SK-N-SH (cell line): ENCODE measurements at regions not wholly inside any gene's neighbourhood (a gene's known extent, or its start where the extent isn't known, plus 50 kb on each side); places are given as distances from the start of the nearest gene placed in this dataset.
A peak's percentile ranks its signal among the peaks of the same experiment; 100 is the strongest.

Source experiments
- CTCF ChIA-PET: fragments of 300-600, 350-600 bp; formaldehyde crosslinking; extraction: SDS; loops from one replicate; lab custom pipeline; 2021; lab: Yijun Ruan, JAX
- POLR2A ChIA-PET: fragments of 350-600 bp; sonication (Branson Sonifier 250); formaldehyde crosslinking; extraction: SDS; loops from one replicate; lab custom pipeline; 2020; ENCODE audit warnings: antibody characterized with exemption, inconsistent platforms; lab: Yijun Ruan, JAX
- DNase-seq: peaks from one replicate; pipeline ENCODE4 v3.0.0; 2012
- H2AFZ ChIP-seq: fragments of 200-600 bp; sonication (generic); 2 replicates; pipeline ENCODE4 v1.8.1; 2016; ENCODE audit warnings: antibody characterized with exemption, mild to moderate bottlenecking, low read depth
- H3F3A ChIP-seq: fragments of 200-600 bp; sonication (generic); replicated peaks from 2 replicates; pipeline ENCODE3; 2016; ENCODE audit warnings: antibody characterized with exemption, mild to moderate bottlenecking; ENCODE audit not compliant: insufficient read depth
- H3K27ac ChIP-seq, 2 experiments: fragments of 200-500 bp in 1 of 2; fragments of 200-600 bp in 1 of 2; sonication (Bioruptor generic) in 1 of 2; sonication (generic), shearing (Covaris generic) in 1 of 2; 2 replicates each; pipeline versions ENCODE4 v1.5.1 to v1.6.1; 2014 to 2016; ENCODE audit warnings: low read depth in 2 of 2, inconsistent platforms in 1 of 2, low read length in 1 of 2, mild to moderate bottlenecking in 1 of 2, mixed read lengths in 1 of 2
- H3K27me3 ChIP-seq: fragments of 200-600 bp; sonication (generic), shearing (Covaris generic); 2 replicates; pipeline ENCODE4 v1.6.1; 2016; ENCODE audit warnings: mixed run types; ENCODE audit not compliant: insufficient read depth
- H3K36me3 ChIP-seq, 2 experiments: fragments of 200-500 bp in 1 of 2; fragments of 200-600 bp in 1 of 2; sonication (Bioruptor generic) in 1 of 2; sonication (generic) in 1 of 2; replicated peaks in 1 of 2; 2 replicates each; pipeline versions ENCODE3 to v1.5.1; 2014 to 2016; ENCODE audit warnings: low read length in 1 of 2, mild to moderate bottlenecking in 1 of 2; ENCODE audit not compliant: insufficient read depth in 2 of 2, control insufficient read depth in 1 of 2
- H3K4me1 ChIP-seq, 2 experiments: fragments of 200-500 bp in 1 of 2; fragments of 200-600 bp in 1 of 2; sonication (Bioruptor generic) in 1 of 2; sonication (generic), shearing (Covaris generic) in 1 of 2; 2 replicates each; pipeline versions ENCODE4 v1.5.1 to v1.6.1; 2014 to 2016; ENCODE audit warnings: low read depth in 1 of 2, low read length in 1 of 2, mixed run types in 1 of 2; ENCODE audit not compliant: insufficient read depth in 2 of 2, control insufficient read depth in 1 of 2
- H3K4me2 ChIP-seq: fragments of 200-600 bp; sonication (generic), shearing (Covaris generic); 2 replicates; pipeline ENCODE4 v1.6.1; 2017; ENCODE audit warnings: mixed run types
- H3K4me3 ChIP-seq, 2 experiments: fragments of 200-500 bp in 1 of 2; fragments of 200-600 bp in 1 of 2; sonication (Bioruptor generic) in 1 of 2; sonication (generic), shearing (Covaris generic) in 1 of 2; 2 replicates each; pipeline versions ENCODE4 v1.5.1 to v1.8.1; 2014 to 2016; ENCODE audit warnings: low read depth in 2 of 2, inconsistent platforms in 1 of 2, low read length in 1 of 2, mild to moderate bottlenecking in 1 of 2, mixed read lengths in 1 of 2, moderate library complexity in 1 of 2
- H3K79me2 ChIP-seq: fragments of 200-600 bp; sonication (generic); 2 replicates; pipeline ENCODE4 v1.8.1; 2017; ENCODE audit warnings: mild to moderate bottlenecking; ENCODE audit not compliant: insufficient read depth
- H3K9ac ChIP-seq: fragments of 200-600 bp; sonication (generic); 2 replicates; pipeline ENCODE4 v1.6.1; 2017; ENCODE audit warnings: mixed run types
- H3K9me2 ChIP-seq: fragments of 200-600 bp; sonication (generic); 2 replicates; pipeline ENCODE4 v1.6.1; 2017; ENCODE audit warnings: mixed run types
- H3K9me3 ChIP-seq: fragments of 200-600 bp; sonication (generic); 2 replicates; pipeline ENCODE4 v1.6.1; 2017; ENCODE audit warnings: mixed run types, mild to moderate bottlenecking, moderate library complexity
- H4K20me1 ChIP-seq: fragments of 200-600 bp; sonication (generic); 2 replicates; pipeline ENCODE4 v1.6.1; 2017; ENCODE audit warnings: mild to moderate bottlenecking, mixed run types; ENCODE audit not compliant: insufficient read depth
- CHD2 ChIP-seq: fragments of 150-350 bp; IDR thresholded peaks from 2 replicates; pipeline ENCODE4 v1.6.1; 2018; ENCODE audit warnings: low read length; ENCODE audit not compliant: partially characterized antibody
- EP300 ChIP-seq, 2 experiments: IDR thresholded peaks; 2 replicates each; pipeline versions ENCODE4 v1.4.0 to v1.6.1; 2012; ENCODE audit warnings: borderline replicate concordance in 1 of 2, low read depth in 1 of 2, low read length in 1 of 2
- FOSL2 ChIP-seq: IDR thresholded peaks from 2 replicates; pipeline ENCODE4 v1.4.0; 2012; ENCODE audit warnings: low read depth, mild to moderate bottlenecking, moderate library complexity, borderline replicate concordance
- FOXJ3 ChIP-seq: sonication (generic); formaldehyde crosslinking; IDR thresholded peaks from 2 replicates; pipeline ENCODE4 v1.5.1; 2020; ENCODE audit warnings: mild to moderate bottlenecking, missing genetic modification reagents
- GABPA ChIP-seq: IDR thresholded peaks from 2 replicates; pipeline ENCODE4 v1.4.0; 2012; ENCODE audit warnings: low read depth, mild to moderate bottlenecking
- MEF2A ChIP-seq: IDR thresholded peaks from 2 replicates; pipeline ENCODE4 v1.4.0; 2012; ENCODE audit warnings: low read depth, borderline replicate concordance
- NFIC ChIP-seq: IDR thresholded peaks from 2 replicates; pipeline ENCODE4 v1.4.0; 2012; ENCODE audit warnings: borderline replicate concordance
- NRF1 ChIP-seq: IDR thresholded peaks from 2 replicates; pipeline ENCODE4 v1.6.1; 2012; ENCODE audit warnings: low read depth, mild to moderate bottlenecking, low read length
- RFX5 ChIP-seq: IDR thresholded peaks from 2 replicates; pipeline ENCODE4 v1.6.1; 2012; ENCODE audit warnings: mild to moderate bottlenecking, improper control_type of control experiment, low read length
- SMC3 ChIP-seq: IDR thresholded peaks from 2 replicates; pipeline ENCODE4 v1.6.1; 2012; ENCODE audit warnings: low read depth, low read length, improper control_type of control experiment
- TAF1 ChIP-seq: IDR thresholded peaks from 2 replicates; pipeline ENCODE4 v1.6.1; 2012; ENCODE audit warnings: low read depth, mild to moderate bottlenecking, low read length, moderate library complexity, borderline replicate concordance
- WGBS: methylation state at CpG from one replicate; pipeline ENCODE4 v1.1.6; 2017; ENCODE audit warnings: low lambda C conversion rate; 5-methylcytosine and 5-hydroxymethylcytosine counted together
- TF ChIP-seq, protein P1 (sequence below): fragments of 200-600 bp; sonication (generic); IDR thresholded peaks from 2 replicates; pipeline ENCODE4 v1.6.1; 2017; ENCODE audit warnings: antibody characterized with exemption, mild to moderate bottlenecking, moderate library complexity
- TF ChIP-seq, protein P2 (sequence below): IDR thresholded peaks from 2 replicates; pipeline ENCODE4; 2012
- TF ChIP-seq, protein P3 (sequence below): IDR thresholded peaks from 2 replicates; pipeline ENCODE4 v1.4.0; 2012; ENCODE audit warnings: low read depth, borderline replicate concordance
- TF ChIP-seq, protein P4 (sequence below): fragments of 150-350 bp; IDR thresholded peaks from 2 replicates; pipeline ENCODE4 v1.6.1; 2017; ENCODE audit warnings: antibody characterized with exemption, low read length, low read depth, borderline replicate concordance

DNA sequence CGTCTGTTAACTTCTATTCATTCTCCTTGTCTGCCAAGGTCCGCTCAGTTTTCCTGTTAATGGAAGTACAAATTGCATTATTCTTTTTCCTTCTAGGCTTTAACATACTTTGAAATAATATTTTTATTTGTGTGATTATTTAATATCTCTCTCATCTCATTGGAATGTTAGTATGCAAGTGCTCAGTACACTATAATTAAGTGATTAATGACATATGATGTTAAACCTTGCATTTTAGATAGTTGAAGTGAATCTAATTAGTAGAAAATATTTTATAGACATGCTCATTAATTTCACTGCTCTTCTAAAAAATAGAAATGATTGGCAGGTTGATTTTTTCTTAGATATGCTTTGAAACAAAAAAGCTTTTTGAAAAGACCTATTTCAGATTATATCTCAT, 1079.8 kb downstream of the RAPGEF2 start:
- no peaks in the 10 kb centered on the region for H3K9me2 ChIP-seq
- no peaks in the 10 kb centered on the region for H3F3A ChIP-seq
- H3K9me3 ChIP-seq, result no peaks in the 10 kb centered on the region
- no peaks in the 10 kb centered on the region for H3K27me3 ChIP-seq
- POLR2A ChIA-PET, result no interaction called here
- no peaks in the 10 kb centered on the region for H3K36me3 ChIP-seq
- H3K4me2 ChIP-seq, result no peak overlapping the region
- no peak overlapping the region for H3K4me3 ChIP-seq
- no peaks in the 10 kb centered on the region for H3K4me1 ChIP-seq
- 19% methylated on average over 2 of the region's 2 CpGs for WGBS
- H4K20me1 ChIP-seq, result no peaks in the 10 kb centered on the region
- H3K79me2 ChIP-seq, result no peaks in the 10 kb centered on the region
- no peak for TF ChIP-seq GABPA
- no peak for TF ChIP-seq NRF1
- no peak for TF ChIP-seq TAF1
- no peak for TF ChIP-seq FOXJ3 (CRISPR knock-in tag)
- TF ChIP-seq, protein P1, sequence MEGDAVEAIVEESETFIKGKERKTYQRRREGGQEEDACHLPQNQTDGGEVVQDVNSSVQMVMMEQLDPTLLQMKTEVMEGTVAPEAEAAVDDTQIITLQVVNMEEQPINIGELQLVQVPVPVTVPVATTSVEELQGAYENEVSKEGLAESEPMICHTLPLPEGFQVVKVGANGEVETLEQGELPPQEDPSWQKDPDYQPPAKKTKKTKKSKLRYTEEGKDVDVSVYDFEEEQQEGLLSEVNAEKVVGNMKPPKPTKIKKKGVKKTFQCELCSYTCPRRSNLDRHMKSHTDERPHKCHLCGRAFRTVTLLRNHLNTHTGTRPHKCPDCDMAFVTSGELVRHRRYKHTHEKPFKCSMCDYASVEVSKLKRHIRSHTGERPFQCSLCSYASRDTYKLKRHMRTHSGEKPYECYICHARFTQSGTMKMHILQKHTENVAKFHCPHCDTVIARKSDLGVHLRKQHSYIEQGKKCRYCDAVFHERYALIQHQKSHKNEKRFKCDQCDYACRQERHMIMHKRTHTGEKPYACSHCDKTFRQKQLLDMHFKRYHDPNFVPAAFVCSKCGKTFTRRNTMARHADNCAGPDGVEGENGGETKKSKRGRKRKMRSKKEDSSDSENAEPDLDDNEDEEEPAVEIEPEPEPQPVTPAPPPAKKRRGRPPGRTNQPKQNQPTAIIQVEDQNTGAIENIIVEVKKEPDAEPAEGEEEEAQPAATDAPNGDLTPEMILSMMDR, result no peak
- TF ChIP-seq MEF2A, result no peak
- TF ChIP-seq FOSL2, result no peak
- no peak for TF ChIP-seq SMC3
- TF ChIP-seq, protein P2, sequence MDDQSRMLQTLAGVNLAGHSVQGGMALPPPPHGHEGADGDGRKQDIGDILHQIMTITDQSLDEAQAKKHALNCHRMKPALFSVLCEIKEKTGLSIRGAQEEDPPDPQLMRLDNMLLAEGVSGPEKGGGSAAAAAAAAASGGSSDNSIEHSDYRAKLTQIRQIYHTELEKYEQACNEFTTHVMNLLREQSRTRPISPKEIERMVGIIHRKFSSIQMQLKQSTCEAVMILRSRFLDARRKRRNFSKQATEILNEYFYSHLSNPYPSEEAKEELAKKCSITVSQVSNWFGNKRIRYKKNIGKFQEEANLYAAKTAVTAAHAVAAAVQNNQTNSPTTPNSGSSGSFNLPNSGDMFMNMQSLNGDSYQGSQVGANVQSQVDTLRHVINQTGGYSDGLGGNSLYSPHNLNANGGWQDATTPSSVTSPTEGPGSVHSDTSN, result no peak
- no peak for TF ChIP-seq CHD2
- H3K27ac ChIP-seq, result no peak overlapping the region
- CTCF ChIA-PET, result no interaction called here
- H2AFZ ChIP-seq, result no peak overlapping the region
- H3K9ac ChIP-seq, result no peak overlapping the region
- no peak for DNase-seq

DNA sequence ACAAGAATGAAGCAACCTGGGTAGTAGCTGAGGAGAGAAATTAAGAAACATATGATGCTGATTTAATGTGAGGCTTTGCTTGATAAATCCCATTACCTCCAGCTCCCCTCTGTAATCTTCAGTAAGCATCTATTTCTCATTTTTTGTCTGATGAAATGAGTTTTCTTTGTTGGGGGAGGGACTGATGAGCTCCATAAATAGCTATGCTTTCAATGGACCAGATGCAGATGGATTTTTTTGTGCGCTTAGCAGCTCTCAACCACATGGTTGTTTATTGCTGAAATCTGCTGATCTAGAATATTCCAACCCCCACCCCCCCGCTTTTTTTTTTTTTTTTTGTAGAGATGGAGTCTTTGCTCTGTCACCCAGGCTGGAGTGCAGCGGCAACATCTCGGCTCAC, 1082.0 kb downstream of the RAPGEF2 start:
- Histone ChIP-seq H3K4me3 (no peak overlapping the region), H3K4me1 (no peaks in the 10 kb centered on the region), H3K9ac (no peak overlapping the region), H3K9me2 (no peaks in the 10 kb centered on the region), H3K79me2 (no peaks in the 10 kb centered on the region), H3K36me3 (no peaks in the 10 kb centered on the region), H4K20me1 (no peaks in the 10 kb centered on the region), H2AFZ (no peak overlapping the region), H3K27ac (no peak overlapping the region), H3K4me2 (no peak overlapping the region), H3K27me3 (no peaks in the 10 kb centered on the region), H3K9me3 (no peaks in the 10 kb centered on the region), H3F3A (no peaks in the 10 kb centered on the region)
- WGBS, result 48% methylated on average over 4 of the region's 4 CpGs
- DNase-seq, result peak; percentile 3
- POLR2A ChIA-PET, result no interaction called here
- CTCF ChIA-PET, result no interaction called here
- TF ChIP-seq EP300 (IDR thresholded peaks at IDR 0.05; ENCODE audit: borderline replicate concordance in 1 of 2, low read depth in 1 of 2, low read length in 1 of 2) (no peak), RFX5 (no peak), CHD2 (no peak), NFIC (no peak)
- TF ChIP-seq, protein P2, result no peak
- TF ChIP-seq, protein P3, sequence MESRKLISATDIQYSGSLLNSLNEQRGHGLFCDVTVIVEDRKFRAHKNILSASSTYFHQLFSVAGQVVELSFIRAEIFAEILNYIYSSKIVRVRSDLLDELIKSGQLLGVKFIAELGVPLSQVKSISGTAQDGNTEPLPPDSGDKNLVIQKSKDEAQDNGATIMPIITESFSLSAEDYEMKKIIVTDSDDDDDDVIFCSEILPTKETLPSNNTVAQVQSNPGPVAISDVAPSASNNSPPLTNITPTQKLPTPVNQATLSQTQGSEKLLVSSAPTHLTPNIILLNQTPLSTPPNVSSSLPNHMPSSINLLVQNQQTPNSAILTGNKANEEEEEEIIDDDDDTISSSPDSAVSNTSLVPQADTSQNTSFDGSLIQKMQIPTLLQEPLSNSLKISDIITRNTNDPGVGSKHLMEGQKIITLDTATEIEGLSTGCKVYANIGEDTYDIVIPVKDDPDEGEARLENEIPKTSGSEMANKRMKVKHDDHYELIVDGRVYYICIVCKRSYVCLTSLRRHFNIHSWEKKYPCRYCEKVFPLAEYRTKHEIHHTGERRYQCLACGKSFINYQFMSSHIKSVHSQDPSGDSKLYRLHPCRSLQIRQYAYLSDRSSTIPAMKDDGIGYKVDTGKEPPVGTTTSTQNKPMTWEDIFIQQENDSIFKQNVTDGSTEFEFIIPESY, result no peak
- TF ChIP-seq, protein P4, sequence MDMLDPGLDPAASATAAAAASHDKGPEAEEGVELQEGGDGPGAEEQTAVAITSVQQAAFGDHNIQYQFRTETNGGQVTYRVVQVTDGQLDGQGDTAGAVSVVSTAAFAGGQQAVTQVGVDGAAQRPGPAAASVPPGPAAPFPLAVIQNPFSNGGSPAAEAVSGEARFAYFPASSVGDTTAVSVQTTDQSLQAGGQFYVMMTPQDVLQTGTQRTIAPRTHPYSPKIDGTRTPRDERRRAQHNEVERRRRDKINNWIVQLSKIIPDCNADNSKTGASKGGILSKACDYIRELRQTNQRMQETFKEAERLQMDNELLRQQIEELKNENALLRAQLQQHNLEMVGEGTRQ, result no peak
